DND-41 (cell line): ENCODE measurements at regions not wholly inside any gene's neighbourhood (a gene's known extent, or its start where the extent isn't known, plus 50 kb on each side); places are given as distances from the start of the nearest gene placed in this dataset.

Experiments
- ATAC-seq: fragments of 200-7000 bp; cut with Tn5 transposase; 3 replicates; pipeline ENCODE4 v1.9.1; 2021; ENCODE audit warnings: low read depth; ENCODE audit not compliant: insufficient read depth
- DNase-seq: peaks from one replicate; pipeline ENCODE4 v3.0.0-alpha.2; 2020
- H2AFZ ChIP-seq: 2 replicates; pipeline ENCODE4 v1.6.0; 2012; ENCODE audit warnings: low read depth, low read length
- H3K27ac ChIP-seq: 2 replicates; pipeline ENCODE4 v1.5.1; 2012; ENCODE audit warnings: low read length, inconsistent platforms
- H3K27me3 ChIP-seq: fragments of 200-600 bp; sonication (generic); 2 replicates; pipeline ENCODE4 v1.6.0; 2012; ENCODE audit warnings: low read length, mild to moderate bottlenecking, inconsistent platforms; ENCODE audit not compliant: insufficient read depth, poor library complexity
- H3K36me3 ChIP-seq: 2 replicates; pipeline ENCODE4 v1.5.1; 2012; ENCODE audit warnings: low read length, inconsistent platforms; ENCODE audit not compliant: insufficient read depth
- H3K4me1 ChIP-seq: 2 replicates; pipeline ENCODE4 v1.5.1; 2012; ENCODE audit warnings: mild to moderate bottlenecking, low read length; ENCODE audit not compliant: insufficient read depth
- H3K4me2 ChIP-seq: 2 replicates; pipeline ENCODE4 v1.6.0; 2012; ENCODE audit warnings: mild to moderate bottlenecking, moderate library complexity, low read length, inconsistent platforms; ENCODE audit not compliant: insufficient read depth
- H3K4me3 ChIP-seq, 2 experiments: fragments of 200-600 bp in 1 of 2; shearing (Covaris generic) in 1 of 2; 2 replicates each; pipeline ENCODE4 v1.5.1; 2012 to 2016; ENCODE audit warnings: inconsistent platforms in 2 of 2, low read length in 2 of 2, mild to moderate bottlenecking in 2 of 2, low read depth in 1 of 2, moderate library complexity in 1 of 2
- H3K79me2 ChIP-seq: 2 replicates; pipeline ENCODE4 v1.6.0; 2012; ENCODE audit warnings: low read length, inconsistent platforms; ENCODE audit not compliant: insufficient read depth
- H3K9ac ChIP-seq: 2 replicates; pipeline ENCODE4 v1.6.0; 2012; ENCODE audit warnings: low read depth, mild to moderate bottlenecking, inconsistent platforms, low read length, moderate library complexity
- H3K9me3 ChIP-seq: 2 replicates; pipeline ENCODE4 v1.5.1; 2012; ENCODE audit warnings: low read length, moderate library complexity, mild to moderate bottlenecking, inconsistent platforms; ENCODE audit not compliant: insufficient read depth, severe bottlenecking
- H4K20me1 ChIP-seq: 2 replicates; pipeline ENCODE4 v1.6.0; 2012; ENCODE audit warnings: low read length; ENCODE audit not compliant: insufficient read depth
- CTCF ChIP-seq: IDR thresholded peaks from 2 replicates; pipeline ENCODE4 v1.5.1; 2012; ENCODE audit warnings: borderline replicate concordance, low read length, moderate library complexity, mild to moderate bottlenecking; ENCODE audit not compliant: poor library complexity, severe bottlenecking; ENCODE audit errors: extremely low read depth
- EZH2 ChIP-seq: IDR thresholded peaks from 3 replicates; pipeline ENCODE4 v1.6.1; 2012; ENCODE audit warnings: borderline replicate concordance, low read depth, mild to moderate bottlenecking, moderate library complexity, low read length, inconsistent platforms; ENCODE audit not compliant: severe bottlenecking

GRCh38 chr4:74583089-74583700 is 138.3 kb downstream of the AREG start:
- no peaks in the 10 kb centered on the region for H4K20me1 ChIP-seq
- no peaks in the 10 kb centered on the region for H3K4me1 ChIP-seq
- no peak overlapping the region for H3K4me2 ChIP-seq
- DNase-seq (no peak), ATAC-seq (no peak)
- no peaks in the 10 kb centered on the region for H3K79me2 ChIP-seq
- no peaks in the 10 kb centered on the region for H3K27me3 ChIP-seq
- no peak overlapping the region for H2AFZ ChIP-seq
- H3K4me3 ChIP-seq: no peak overlapping the region
- no peaks in the 10 kb centered on the region for H3K36me3 ChIP-seq
- no peak overlapping the region for H3K27ac ChIP-seq
- no peak overlapping the region for H3K9ac ChIP-seq
- no peaks in the 10 kb centered on the region for H3K9me3 ChIP-seq
- no peak for TF ChIP-seq EZH2
- no peak for TF ChIP-seq CTCF

- no peaks in the 10 kb centered on the region for H4K20me1 ChIP-seq
- DNase-seq: no peak
- TF ChIP-seq EZH2 (no peak), CTCF (no peak)
- no peak overlapping the region for H3K4me3 ChIP-seq
- H3K9ac ChIP-seq: no peak overlapping the region
- no peaks in the 10 kb centered on the region for H3K79me2 ChIP-seq
- no peaks in the 10 kb centered on the region for H3K27me3 ChIP-seq
- no peak overlapping the region for H2AFZ ChIP-seq
- no peaks in the 10 kb centered on the region for H3K36me3 ChIP-seq
- no peaks in the 10 kb centered on the region for H3K9me3 ChIP-seq
- H3K27ac ChIP-seq: no peak overlapping the region
- no peak for ATAC-seq
- H3K4me1 ChIP-seq: no peaks in the 10 kb centered on the region
- no peak overlapping the region for H3K4me2 ChIP-seq
These were observed 138.8 kb downstream of the AREG start for GRCh38 chr4:74583757-74584156.

- H3K9me3 ChIP-seq: no peaks in the 10 kb centered on the region
- no peaks in the 10 kb centered on the region for H3K27me3 ChIP-seq
- H3K27ac ChIP-seq: no peak overlapping the region
- DNase-seq (no peak), ATAC-seq (no peak)
- H3K9ac ChIP-seq: no peak overlapping the region
- no peaks in the 10 kb centered on the region for H3K36me3 ChIP-seq
- no peak overlapping the region for H3K4me3 ChIP-seq
- no peaks in the 10 kb centered on the region for H3K4me1 ChIP-seq
- no peak overlapping the region for H2AFZ ChIP-seq
- no peak overlapping the region for H3K4me2 ChIP-seq
- TF ChIP-seq EZH2: no peak
- no peak for TF ChIP-seq CTCF
- no peaks in the 10 kb centered on the region for H4K20me1 ChIP-seq
- H3K79me2 ChIP-seq: no peaks in the 10 kb centered on the region
These were observed 143.4 kb downstream of the AREG start for GRCh38 chr4:74588350-74588749.

- DNase-seq: no peak
- TF ChIP-seq CTCF (no peak), EZH2 (no peak)
- Histone ChIP-seq H3K4me2 (no peak overlapping the region), H2AFZ (no peak overlapping the region), H3K27ac (no peak overlapping the region), H3K9ac (no peak overlapping the region), H3K4me1 (no peaks in the 10 kb centered on the region), H3K79me2 (no peaks in the 10 kb centered on the region), H3K27me3 (no peaks in the 10 kb centered on the region), H3K4me3 (no peak overlapping the region), H3K9me3 (no peaks in the 10 kb centered on the region), H4K20me1 (no peaks in the 10 kb centered on the region), H3K36me3 (no peaks in the 10 kb centered on the region)
- ATAC-seq: no peak
These were observed 145.5 kb downstream of the AREG start for GRCh38 chr4:74590476-74590875.
